ENCODE measurements at regions not wholly inside any gene's neighbourhood (a gene's known extent, or its start where the extent isn't known, plus 50 kb on each side); places are given as distances from the start of the nearest gene placed in this dataset.

DNA sequence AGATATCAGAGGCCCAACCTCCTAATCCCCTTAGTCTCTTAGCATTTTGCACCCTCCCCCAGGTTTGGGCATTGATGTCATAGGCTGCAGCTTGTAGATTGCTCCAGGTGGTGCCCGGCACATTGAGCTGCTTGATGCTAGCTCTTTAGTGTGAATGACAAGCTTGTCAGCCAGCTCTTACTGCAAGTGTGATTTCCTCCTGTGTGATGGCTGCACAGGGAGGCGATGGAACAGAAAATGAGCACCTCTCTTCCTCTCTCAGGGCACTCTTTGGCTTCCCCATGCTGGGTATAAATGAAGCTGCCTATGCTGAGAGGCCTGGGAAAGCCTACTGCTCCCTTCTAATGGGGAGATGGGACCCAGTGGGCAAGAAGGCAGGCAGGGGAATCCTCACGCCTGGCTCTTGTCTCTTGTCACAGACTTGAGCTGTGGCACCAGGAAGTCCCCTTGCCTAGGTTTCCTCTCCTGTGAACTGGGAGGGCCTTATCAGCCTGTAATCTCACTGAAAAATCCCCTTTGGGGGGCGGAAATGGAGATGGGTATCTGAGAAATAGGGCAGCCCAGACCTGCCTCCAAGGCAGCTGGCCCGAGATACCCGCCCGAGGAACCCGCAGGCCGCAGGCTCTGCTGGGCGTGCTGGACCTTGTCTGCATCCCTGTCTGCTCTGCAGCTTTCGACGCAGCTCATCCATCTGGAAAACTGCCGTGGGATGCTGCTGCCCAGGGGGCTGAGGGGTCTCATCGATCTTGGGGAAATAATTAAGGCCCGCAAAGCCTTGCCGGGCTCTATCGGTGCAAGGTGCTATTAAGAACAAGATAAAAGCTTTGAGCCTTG, 163.5 kb upstream of the CXCR4 start:
- TF ChIP-seq, protein P1, sequence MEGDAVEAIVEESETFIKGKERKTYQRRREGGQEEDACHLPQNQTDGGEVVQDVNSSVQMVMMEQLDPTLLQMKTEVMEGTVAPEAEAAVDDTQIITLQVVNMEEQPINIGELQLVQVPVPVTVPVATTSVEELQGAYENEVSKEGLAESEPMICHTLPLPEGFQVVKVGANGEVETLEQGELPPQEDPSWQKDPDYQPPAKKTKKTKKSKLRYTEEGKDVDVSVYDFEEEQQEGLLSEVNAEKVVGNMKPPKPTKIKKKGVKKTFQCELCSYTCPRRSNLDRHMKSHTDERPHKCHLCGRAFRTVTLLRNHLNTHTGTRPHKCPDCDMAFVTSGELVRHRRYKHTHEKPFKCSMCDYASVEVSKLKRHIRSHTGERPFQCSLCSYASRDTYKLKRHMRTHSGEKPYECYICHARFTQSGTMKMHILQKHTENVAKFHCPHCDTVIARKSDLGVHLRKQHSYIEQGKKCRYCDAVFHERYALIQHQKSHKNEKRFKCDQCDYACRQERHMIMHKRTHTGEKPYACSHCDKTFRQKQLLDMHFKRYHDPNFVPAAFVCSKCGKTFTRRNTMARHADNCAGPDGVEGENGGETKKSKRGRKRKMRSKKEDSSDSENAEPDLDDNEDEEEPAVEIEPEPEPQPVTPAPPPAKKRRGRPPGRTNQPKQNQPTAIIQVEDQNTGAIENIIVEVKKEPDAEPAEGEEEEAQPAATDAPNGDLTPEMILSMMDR (IDR thresholded peaks at IDR 0.05; ENCODE audit: poor library complexity, severe bottlenecking): no peak
- TF ChIP-seq EZH2 (IDR thresholded peaks at IDR 0.05; ENCODE audit: borderline replicate concordance, insufficient read depth, low read length, poor library complexity, severe bottlenecking): no peak
- no peak for TF ChIP-seq RAD21 (conservative IDR thresholded peaks at IDR 0.05)
- TF ChIP-seq SMC3 (conservative IDR thresholded peaks at IDR 0.05; ENCODE audit: poor library complexity): no peak
- TF ChIP-seq POLR2AphosphoS5 (IDR thresholded peaks at IDR 0.05): peak; percentile 59
- peak; percentile 73 for TF ChIP-seq EP300 (conservative IDR thresholded peaks at IDR 0.05; ENCODE audit: poor library complexity, severe bottlenecking)

Measured in neural cell (in vitro differentiated cells).